Colonic mucosa (tissue), 4 donors: ENCODE measurements at regions not wholly inside any gene's neighbourhood (a gene's known extent, or its start where the extent isn't known, plus 50 kb on each side); places are given as distances from the start of the nearest gene placed in this dataset.

Experiments used
- DNase-seq: peaks from one replicate; pipeline ENCODE4 v3.0.0-alpha.2; 2020
- H3K27ac ChIP-seq: fragments of 200-600 bp; one replicate; pipeline ENCODE4 v1.8.0; 2021
- H3K27me3 ChIP-seq: fragments of 200-600 bp; one replicate; pipeline ENCODE4 v1.8.0; 2021
- H3K36me3 ChIP-seq: fragments of 200-600 bp; one replicate; pipeline ENCODE4 v1.8.0; 2021
- H3K4me1 ChIP-seq: fragments of 200-600 bp; one replicate; pipeline ENCODE4 v1.8.0; 2021; ENCODE audit warnings: mild to moderate bottlenecking
- H3K4me3 ChIP-seq: fragments of 200-600 bp; one replicate; pipeline ENCODE4 v1.8.0; 2021
- H3K9ac ChIP-seq, 2 donors: one replicate each; pipeline ENCODE4 v1.7.0; 2013; ENCODE audit warnings: control low read depth in 2 of 2, low read depth in 2 of 2, low read length in 2 of 2
- H3K9me3 ChIP-seq: fragments of 200-600 bp; one replicate; pipeline ENCODE4 v1.8.0; 2021
- CTCF ChIP-seq: fragments of 200-600 bp; IDR thresholded peaks from one replicate; pipeline ENCODE4 v1.8.0; 2022; ENCODE audit warnings: antibody characterized with exemption, mild to moderate bottlenecking
- intact Hi-C: fragments of 100-400 bp; cut with DNase I; formaldehyde crosslinking; loops from one replicate; pipeline ENCODE4 v1.14.1; 2022
- donor health status: healthy.
- donor health status: DM: no; HTN: no; CAD: no.
- donor health status: DM: no; HTN: no; CAD: no.

GRCh38 chr4:180682776-180683175, 1560.4 kb upstream of the TENM3 start:
- Histone ChIP-seq H3K4me3 (no peak overlapping the region), H3K27me3 (no peaks in the 10 kb centered on the region), H3K9me3 (no peaks in the 10 kb centered on the region), H3K9ac (no peak overlapping the region), H3K27ac (no peak overlapping the region), H3K36me3 (no peaks in the 10 kb centered on the region), H3K4me1 (no peaks in the 10 kb centered on the region)
- no peak for TF ChIP-seq CTCF
- intact Hi-C loops, result no loop called here
- no peak for DNase-seq

- H3K9me3 ChIP-seq, result no peaks in the 10 kb centered on the region
- H3K4me3 ChIP-seq, result no peak overlapping the region
- intact Hi-C loops, result no loop called here
- no peaks in the 10 kb centered on the region for H3K36me3 ChIP-seq
- H3K27me3 ChIP-seq, result no peaks in the 10 kb centered on the region
- no peak overlapping the region for H3K27ac ChIP-seq
- no peak for TF ChIP-seq CTCF
- no peak overlapping the region for H3K9ac ChIP-seq
- no peak for DNase-seq
- H3K4me1 ChIP-seq, result no peaks in the 10 kb centered on the region
Observed at GRCh38 chr4:180683186-180683585, 1560.0 kb upstream of the TENM3 start.

DNA sequence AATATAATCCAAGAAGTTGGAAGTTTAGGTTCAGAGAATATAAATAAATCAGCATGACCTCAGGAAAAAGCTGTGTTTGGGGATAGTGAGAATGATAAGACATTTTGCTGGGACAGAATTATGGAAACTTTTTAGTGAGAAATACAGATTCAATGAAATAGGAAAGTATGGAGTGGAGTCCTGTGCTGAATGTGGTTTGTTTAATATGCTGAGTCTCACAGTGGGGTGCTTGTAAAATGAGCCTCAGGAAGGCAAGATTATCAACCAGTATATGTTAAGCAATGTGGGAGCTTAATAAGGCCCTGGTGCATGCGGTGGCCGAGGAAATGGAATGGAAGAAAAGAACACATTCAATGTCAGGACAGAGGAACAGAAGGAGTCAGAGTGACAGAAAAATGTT, 1554.7 kb upstream of the TENM3 start:
- Histone ChIP-seq H3K4me1 (no peaks in the 10 kb centered on the region), H3K27ac (no peak overlapping the region), H3K36me3 (no peaks in the 10 kb centered on the region), H3K9me3 (no peaks in the 10 kb centered on the region), H3K4me3 (no peak overlapping the region), H3K27me3 (no peaks in the 10 kb centered on the region), H3K9ac (no peak overlapping the region)
- intact Hi-C loops, result no loop called here
- TF ChIP-seq CTCF, result no peak
- DNase-seq, result no peak

- Histone ChIP-seq H3K4me1 (no peaks in the 10 kb centered on the region), H3K9ac (no peak overlapping the region), H3K36me3 (no peaks in the 10 kb centered on the region), H3K27ac (no peak overlapping the region), H3K9me3 (no peaks in the 10 kb centered on the region), H3K27me3 (no peaks in the 10 kb centered on the region), H3K4me3 (no peak overlapping the region)
- intact Hi-C loops, result no loop called here
- no peak for TF ChIP-seq CTCF
- DNase-seq, result no peak
Observed at GRCh38 chr4:180694875-180695274, 1548.3 kb upstream of the TENM3 start.

DNA sequence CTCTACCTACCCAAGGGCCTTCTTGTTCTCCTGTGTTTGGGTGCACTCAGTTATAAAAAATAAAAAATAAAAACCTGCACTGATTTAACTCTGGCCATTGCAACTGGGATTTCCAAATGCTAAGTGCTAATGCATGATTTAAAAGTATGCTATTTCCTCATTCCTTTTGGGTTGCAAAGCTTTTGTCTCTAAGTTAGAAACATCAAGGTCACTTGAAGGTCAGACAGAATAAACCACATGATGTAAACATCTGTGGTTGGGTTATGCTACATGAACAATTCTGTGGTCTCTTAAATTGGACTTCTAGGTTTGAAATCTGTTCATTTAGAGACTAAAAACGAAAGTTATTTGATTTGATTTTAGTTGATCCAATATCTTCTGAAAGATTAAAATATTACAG, 1547.4 kb upstream of the TENM3 start:
- Histone ChIP-seq H3K4me1 (no peaks in the 10 kb centered on the region), H3K9ac (no peak overlapping the region), H3K27me3 (no peaks in the 10 kb centered on the region), H3K9me3 (no peaks in the 10 kb centered on the region), H3K27ac (no peak overlapping the region), H3K36me3 (no peaks in the 10 kb centered on the region), H3K4me3 (no peak overlapping the region)
- DNase-seq, result no peak
- intact Hi-C loops, result no loop called here
- TF ChIP-seq CTCF, result no peak

- TF ChIP-seq CTCF, result no peak
- H3K27ac ChIP-seq, result no peak overlapping the region
- H3K27me3 ChIP-seq, result no peaks in the 10 kb centered on the region
- intact Hi-C loops, result no loop called here
- no peak overlapping the region for H3K4me3 ChIP-seq
- H3K9me3 ChIP-seq, result no peaks in the 10 kb centered on the region
- H3K9ac ChIP-seq, result no peak overlapping the region
- no peaks in the 10 kb centered on the region for H3K36me3 ChIP-seq
- DNase-seq, result no peak
- no peaks in the 10 kb centered on the region for H3K4me1 ChIP-seq
Observed at GRCh38 chr4:180696460-180697092, 1546.6 kb upstream of the TENM3 start.
